DND-41 (cell line): ENCODE measurements at regions not wholly inside any gene's neighbourhood (a gene's known extent, or its start where the extent isn't known, plus 50 kb on each side); places are given as distances from the start of the nearest gene placed in this dataset.

Experiments
- ATAC-seq: fragments of 200-7000 bp; cut with Tn5 transposase; 3 replicates; pipeline ENCODE4 v1.9.1; 2021; ENCODE audit warnings: low read depth; ENCODE audit not compliant: insufficient read depth
- DNase-seq: peaks from one replicate; pipeline ENCODE4 v3.0.0-alpha.2; 2020
- H2AFZ ChIP-seq: 2 replicates; pipeline ENCODE4 v1.6.0; 2012; ENCODE audit warnings: low read depth, low read length
- H3K27ac ChIP-seq: 2 replicates; pipeline ENCODE4 v1.5.1; 2012; ENCODE audit warnings: low read length, inconsistent platforms
- H3K27me3 ChIP-seq: fragments of 200-600 bp; sonication (generic); 2 replicates; pipeline ENCODE4 v1.6.0; 2012; ENCODE audit warnings: low read length, mild to moderate bottlenecking, inconsistent platforms; ENCODE audit not compliant: insufficient read depth, poor library complexity
- H3K36me3 ChIP-seq: 2 replicates; pipeline ENCODE4 v1.5.1; 2012; ENCODE audit warnings: low read length, inconsistent platforms; ENCODE audit not compliant: insufficient read depth
- H3K4me1 ChIP-seq: 2 replicates; pipeline ENCODE4 v1.5.1; 2012; ENCODE audit warnings: mild to moderate bottlenecking, low read length; ENCODE audit not compliant: insufficient read depth
- H3K4me2 ChIP-seq: 2 replicates; pipeline ENCODE4 v1.6.0; 2012; ENCODE audit warnings: mild to moderate bottlenecking, moderate library complexity, low read length, inconsistent platforms; ENCODE audit not compliant: insufficient read depth
- H3K4me3 ChIP-seq, 2 experiments: fragments of 200-600 bp in 1 of 2; shearing (Covaris generic) in 1 of 2; 2 replicates each; pipeline ENCODE4 v1.5.1; 2012 to 2016; ENCODE audit warnings: inconsistent platforms in 2 of 2, low read length in 2 of 2, mild to moderate bottlenecking in 2 of 2, low read depth in 1 of 2, moderate library complexity in 1 of 2
- H3K79me2 ChIP-seq: 2 replicates; pipeline ENCODE4 v1.6.0; 2012; ENCODE audit warnings: low read length, inconsistent platforms; ENCODE audit not compliant: insufficient read depth
- H3K9ac ChIP-seq: 2 replicates; pipeline ENCODE4 v1.6.0; 2012; ENCODE audit warnings: low read depth, mild to moderate bottlenecking, inconsistent platforms, low read length, moderate library complexity
- H3K9me3 ChIP-seq: 2 replicates; pipeline ENCODE4 v1.5.1; 2012; ENCODE audit warnings: low read length, moderate library complexity, mild to moderate bottlenecking, inconsistent platforms; ENCODE audit not compliant: insufficient read depth, severe bottlenecking
- H4K20me1 ChIP-seq: 2 replicates; pipeline ENCODE4 v1.6.0; 2012; ENCODE audit warnings: low read length; ENCODE audit not compliant: insufficient read depth
- EZH2 ChIP-seq: IDR thresholded peaks from 3 replicates; pipeline ENCODE4 v1.6.1; 2012; ENCODE audit warnings: borderline replicate concordance, low read depth, mild to moderate bottlenecking, moderate library complexity, low read length, inconsistent platforms; ENCODE audit not compliant: severe bottlenecking
- TF ChIP-seq, protein P1 (sequence below): IDR thresholded peaks from 2 replicates; pipeline ENCODE4 v1.5.1; 2012; ENCODE audit warnings: borderline replicate concordance, low read length, moderate library complexity, mild to moderate bottlenecking; ENCODE audit not compliant: poor library complexity, severe bottlenecking; ENCODE audit errors: extremely low read depth

DNA sequence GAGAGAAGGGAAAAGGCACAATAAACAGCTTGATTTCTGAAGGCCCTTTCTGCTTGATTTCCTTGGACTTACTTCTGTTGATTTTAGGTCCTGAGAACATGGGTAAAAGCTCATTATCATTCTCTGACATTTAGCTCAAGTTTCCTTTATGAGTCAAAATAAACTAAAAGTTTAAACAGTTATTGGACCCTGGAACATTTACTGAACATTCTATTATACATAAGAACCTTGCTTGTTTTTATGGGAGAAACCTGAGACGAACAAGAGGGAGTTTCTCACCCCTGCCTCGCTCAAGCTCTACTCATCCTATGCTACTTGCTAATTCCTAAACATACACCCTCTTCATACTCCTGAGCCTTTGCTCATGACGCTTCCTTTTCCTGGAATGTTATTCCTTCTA lies 538.3 kb upstream of the PKN2 start:
- Histone ChIP-seq H3K79me2 (no peaks in the 10 kb centered on the region), H3K36me3 (no peaks in the 10 kb centered on the region), H3K4me1 (no peaks in the 10 kb centered on the region), H3K4me2 (no peak overlapping the region), H3K9ac (no peak overlapping the region), H3K27me3 (peaks cover 9% of the 10 kb centered on the region), H4K20me1 (no peaks in the 10 kb centered on the region), H2AFZ (no peak overlapping the region), H3K4me3 (no peak overlapping the region), H3K9me3 (no peaks in the 10 kb centered on the region), H3K27ac (no peak overlapping the region)
- TF ChIP-seq, protein P1, sequence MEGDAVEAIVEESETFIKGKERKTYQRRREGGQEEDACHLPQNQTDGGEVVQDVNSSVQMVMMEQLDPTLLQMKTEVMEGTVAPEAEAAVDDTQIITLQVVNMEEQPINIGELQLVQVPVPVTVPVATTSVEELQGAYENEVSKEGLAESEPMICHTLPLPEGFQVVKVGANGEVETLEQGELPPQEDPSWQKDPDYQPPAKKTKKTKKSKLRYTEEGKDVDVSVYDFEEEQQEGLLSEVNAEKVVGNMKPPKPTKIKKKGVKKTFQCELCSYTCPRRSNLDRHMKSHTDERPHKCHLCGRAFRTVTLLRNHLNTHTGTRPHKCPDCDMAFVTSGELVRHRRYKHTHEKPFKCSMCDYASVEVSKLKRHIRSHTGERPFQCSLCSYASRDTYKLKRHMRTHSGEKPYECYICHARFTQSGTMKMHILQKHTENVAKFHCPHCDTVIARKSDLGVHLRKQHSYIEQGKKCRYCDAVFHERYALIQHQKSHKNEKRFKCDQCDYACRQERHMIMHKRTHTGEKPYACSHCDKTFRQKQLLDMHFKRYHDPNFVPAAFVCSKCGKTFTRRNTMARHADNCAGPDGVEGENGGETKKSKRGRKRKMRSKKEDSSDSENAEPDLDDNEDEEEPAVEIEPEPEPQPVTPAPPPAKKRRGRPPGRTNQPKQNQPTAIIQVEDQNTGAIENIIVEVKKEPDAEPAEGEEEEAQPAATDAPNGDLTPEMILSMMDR: no peak
- TF ChIP-seq EZH2: no peak
- no peak for DNase-seq
- no peak for ATAC-seq

DNA sequence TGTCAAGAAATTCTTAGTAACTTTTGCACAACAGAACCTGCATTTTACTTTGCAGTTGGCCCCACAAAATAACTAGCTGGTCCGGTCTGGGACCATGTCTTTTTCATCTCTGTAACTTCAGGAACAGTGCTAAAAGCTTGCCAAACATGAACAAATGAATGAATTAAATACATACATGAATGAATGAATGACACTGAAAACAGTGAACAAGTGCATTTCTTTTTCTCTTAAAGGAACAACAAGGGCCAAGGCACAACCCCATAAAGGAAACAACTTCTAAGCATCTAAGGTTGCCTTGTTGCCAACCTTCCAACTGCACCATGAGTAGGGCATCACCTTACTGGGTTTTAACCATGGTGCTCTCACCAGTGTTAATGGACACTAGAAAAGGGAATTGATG lies 534.4 kb upstream of the PKN2 start:
- ATAC-seq (no peak), DNase-seq (no peak)
- no peak overlapping the region for H3K9ac ChIP-seq
- H3K27me3 ChIP-seq: no peaks in the 10 kb centered on the region
- H3K79me2 ChIP-seq: no peaks in the 10 kb centered on the region
- no peaks in the 10 kb centered on the region for H3K36me3 ChIP-seq
- TF ChIP-seq EZH2: no peak
- TF ChIP-seq, protein P1: no peak
- H3K9me3 ChIP-seq: no peaks in the 10 kb centered on the region
- no peaks in the 10 kb centered on the region for H4K20me1 ChIP-seq
- H3K4me2 ChIP-seq: no peak overlapping the region
- no peaks in the 10 kb centered on the region for H3K4me1 ChIP-seq
- H2AFZ ChIP-seq: no peak overlapping the region
- H3K27ac ChIP-seq: no peak overlapping the region
- H3K4me3 ChIP-seq: no peak overlapping the region

DNA sequence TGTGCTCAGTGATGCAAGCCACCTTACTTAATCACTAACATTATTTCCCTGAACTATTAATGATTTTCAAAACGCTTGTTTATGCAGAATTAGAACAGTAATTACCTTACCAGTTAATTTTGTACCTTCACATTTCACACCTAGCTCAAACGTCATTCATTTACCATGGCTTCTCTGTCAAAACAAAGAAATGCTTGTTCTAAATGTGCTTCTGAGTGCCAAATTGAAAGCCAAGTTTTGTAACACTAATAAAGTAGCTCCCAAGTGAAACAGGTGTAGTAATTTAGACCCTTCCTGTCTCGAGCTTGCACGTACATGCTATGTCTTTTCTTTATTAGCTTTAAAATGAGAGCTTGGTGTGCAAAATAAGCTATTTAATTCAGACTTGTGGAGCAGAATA lies 533.7 kb upstream of the PKN2 start:
- Histone ChIP-seq H3K27me3 (no peaks in the 10 kb centered on the region), H2AFZ (no peak overlapping the region), H3K79me2 (no peaks in the 10 kb centered on the region), H3K4me2 (no peak overlapping the region), H3K9ac (no peak overlapping the region), H4K20me1 (no peaks in the 10 kb centered on the region), H3K27ac (no peak overlapping the region), H3K36me3 (no peaks in the 10 kb centered on the region), H3K9me3 (no peaks in the 10 kb centered on the region), H3K4me3 (no peak overlapping the region), H3K4me1 (no peaks in the 10 kb centered on the region)
- TF ChIP-seq, protein P1: no peak
- DNase-seq: no peak
- ATAC-seq: no peak

DNA sequence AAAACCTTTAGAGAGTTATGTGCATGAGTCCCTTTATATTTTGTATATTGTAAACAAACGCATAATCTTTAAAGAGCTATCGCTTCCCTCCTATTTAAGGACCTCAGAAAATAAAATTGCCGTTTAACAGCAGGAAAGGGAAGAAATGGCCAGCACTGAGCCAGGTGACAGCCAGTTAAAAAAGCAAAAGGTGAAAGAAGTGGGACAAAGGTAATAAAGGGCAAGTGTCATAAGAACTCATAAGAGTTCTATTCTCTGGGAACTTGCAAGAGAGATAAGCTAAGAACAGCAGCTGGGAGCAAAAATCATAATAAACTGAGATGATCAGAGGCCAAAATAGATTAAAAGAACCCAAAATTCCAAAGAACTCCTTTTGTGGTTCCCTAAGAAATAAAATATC lies 520.9 kb upstream of the PKN2 start:
- Histone ChIP-seq H3K36me3 (no peaks in the 10 kb centered on the region), H3K27ac (no peak overlapping the region), H3K4me2 (no peak overlapping the region), H3K4me3 (no peak overlapping the region), H4K20me1 (no peaks in the 10 kb centered on the region), H3K9ac (no peak overlapping the region), H3K4me1 (no peaks in the 10 kb centered on the region), H3K9me3 (no peaks in the 10 kb centered on the region), H2AFZ (no peak overlapping the region), H3K79me2 (no peaks in the 10 kb centered on the region), H3K27me3 (peaks cover 9% of the 10 kb centered on the region)
- ATAC-seq (no peak), DNase-seq (no peak)
- TF ChIP-seq, protein P1: no peak
- no peak for TF ChIP-seq EZH2
